ENCODE measurements at regions not wholly inside any gene's neighbourhood (a gene's known extent, or its start where the extent isn't known, plus 50 kb on each side); places are given as distances from the start of the nearest gene placed in this dataset.

DNA sequence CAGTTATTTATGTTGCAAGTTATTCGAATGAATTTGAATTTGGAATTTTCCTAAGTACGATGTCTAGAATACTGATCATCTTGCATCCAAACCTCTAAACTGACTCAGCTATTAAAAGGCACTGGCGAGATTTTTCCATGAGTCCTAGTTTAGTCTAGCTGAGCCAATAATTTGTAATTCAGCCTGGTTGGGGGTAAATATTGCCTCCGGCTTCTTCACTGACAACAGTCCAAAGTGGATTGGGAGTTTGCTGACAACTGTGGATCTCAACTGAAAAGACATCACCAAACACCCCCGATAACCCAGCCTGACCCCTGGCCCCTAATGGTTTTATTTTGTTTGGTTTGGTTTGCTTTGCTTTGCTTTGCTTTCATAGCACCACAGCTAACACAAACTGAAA lies 189.8 kb upstream of the DAPK1 start:
- intact Hi-C loops (cut with DNase I) = no loop called here
- DNase-seq = no peak

DNA sequence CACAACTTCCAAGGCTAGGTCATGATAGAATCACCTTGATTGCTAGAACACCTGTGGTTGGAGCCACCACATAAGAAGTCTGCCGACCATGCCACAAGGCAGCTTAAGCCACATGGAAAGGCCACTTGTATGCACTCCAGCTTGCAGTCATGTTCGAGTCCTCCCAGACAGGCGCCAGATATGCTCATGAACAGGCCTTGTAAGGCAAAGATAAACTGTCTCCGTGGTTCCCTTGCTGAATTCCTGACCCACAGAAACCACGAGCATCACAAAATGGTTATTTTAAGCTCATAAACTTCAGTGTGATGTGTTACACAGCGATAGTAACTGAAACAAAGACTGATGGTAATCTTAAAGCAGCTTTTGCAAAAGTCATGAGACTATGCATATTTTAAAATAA lies 188.4 kb upstream of the DAPK1 start:
- DNase-seq = no peak
- intact Hi-C loops (cut with DNase I) = no loop called here

DNA sequence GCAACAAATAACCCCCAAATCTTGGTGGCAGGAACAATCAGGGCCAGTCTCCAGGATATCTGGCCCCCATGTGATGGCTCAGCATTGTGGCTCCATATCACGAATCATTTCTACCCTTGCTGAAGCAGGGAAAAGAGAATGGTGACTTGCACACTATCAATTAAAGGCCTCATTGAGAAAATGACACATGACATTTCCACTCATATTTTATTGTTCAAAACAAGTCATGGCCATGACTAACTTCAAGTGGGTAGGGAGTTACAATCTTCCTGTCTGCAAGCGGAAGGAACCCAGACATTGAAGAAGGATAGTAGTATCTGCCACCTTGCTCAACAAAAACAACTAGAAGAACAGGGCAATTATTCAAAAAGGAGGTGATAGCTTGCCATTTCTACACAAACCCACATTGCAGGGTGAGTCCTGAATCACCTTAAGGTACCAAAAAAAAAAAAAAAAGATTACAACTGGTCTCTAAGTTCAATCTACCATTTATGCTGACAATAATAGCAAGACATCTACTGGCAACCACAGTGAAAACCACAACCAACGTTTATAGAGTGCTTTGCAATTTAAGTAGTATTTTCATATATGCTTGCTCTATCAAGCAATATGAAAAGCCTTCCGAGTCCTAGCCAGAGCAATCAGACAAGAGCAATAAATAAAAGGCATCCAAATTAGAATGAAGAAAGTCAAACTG lies 186.7 kb upstream of the DAPK1 start:
- intact Hi-C loops (cut with DNase I) = no loop called here
- DNase-seq = no peak

DNA sequence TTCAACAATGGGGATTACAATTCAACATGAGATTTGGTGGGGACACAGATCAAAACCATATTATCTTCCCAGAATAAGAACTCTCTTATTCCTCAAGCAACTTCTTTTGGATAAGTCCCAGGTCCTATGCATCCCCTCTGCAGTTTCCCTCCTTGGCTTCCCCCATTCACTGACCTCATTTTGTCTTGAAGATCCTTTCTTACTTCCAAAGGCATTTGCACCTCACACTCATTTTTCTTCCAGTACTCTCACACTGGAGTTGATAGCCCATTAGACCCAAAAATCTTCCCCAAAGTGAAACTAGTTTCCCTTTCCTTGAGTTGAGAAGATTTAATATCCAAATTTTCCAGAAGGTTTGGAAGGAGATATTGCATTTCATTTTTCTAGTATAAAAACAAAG lies 178.0 kb upstream of the DAPK1 start:
- DNase-seq = no peak
- intact Hi-C loops (cut with DNase I) = loop anchor here (5.0 kb wide), 2 partner anchors 212 to 372 kb away; partner anchors contain the start of gene GAS1

DNA sequence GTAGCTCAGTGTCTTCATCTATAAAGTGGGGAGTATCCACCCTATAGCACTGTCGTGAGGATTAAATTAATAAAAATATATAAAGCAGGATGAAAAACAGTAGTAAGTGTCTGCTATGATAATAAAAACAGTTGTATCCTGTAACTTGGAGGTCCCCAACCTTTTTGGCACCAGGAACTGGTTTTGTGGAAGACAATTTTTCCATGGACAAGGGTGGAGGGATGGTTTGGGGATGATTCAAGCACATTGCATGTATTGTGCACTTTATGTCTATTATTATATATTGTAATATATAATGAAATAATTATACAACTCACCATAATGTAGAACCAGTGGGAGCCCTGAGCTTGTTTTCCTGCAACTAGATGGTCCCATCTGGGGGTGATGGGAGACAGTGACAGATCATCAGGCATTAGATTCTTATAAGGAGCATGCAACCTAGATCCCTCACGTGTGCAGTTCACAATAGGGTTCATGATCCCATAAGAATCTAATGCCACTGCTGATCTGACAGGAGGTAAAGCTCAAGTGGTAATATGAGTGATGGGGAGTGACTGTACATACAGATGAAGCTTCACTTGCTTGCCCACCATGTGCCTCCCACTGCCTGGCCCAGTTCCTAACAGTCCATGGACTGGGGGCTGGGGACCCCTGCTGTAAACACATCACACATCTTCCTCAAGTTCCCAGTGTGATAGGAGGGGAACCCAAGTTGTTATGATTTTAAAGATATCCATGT lies 177.4 kb upstream of the DAPK1 start:
- intact Hi-C loops (cut with DNase I) = loop anchor here (5.0 kb wide), 2 partner anchors 213 to 373 kb away; partner anchors contain the start of gene GAS1
- DNase-seq = no peak

DNA sequence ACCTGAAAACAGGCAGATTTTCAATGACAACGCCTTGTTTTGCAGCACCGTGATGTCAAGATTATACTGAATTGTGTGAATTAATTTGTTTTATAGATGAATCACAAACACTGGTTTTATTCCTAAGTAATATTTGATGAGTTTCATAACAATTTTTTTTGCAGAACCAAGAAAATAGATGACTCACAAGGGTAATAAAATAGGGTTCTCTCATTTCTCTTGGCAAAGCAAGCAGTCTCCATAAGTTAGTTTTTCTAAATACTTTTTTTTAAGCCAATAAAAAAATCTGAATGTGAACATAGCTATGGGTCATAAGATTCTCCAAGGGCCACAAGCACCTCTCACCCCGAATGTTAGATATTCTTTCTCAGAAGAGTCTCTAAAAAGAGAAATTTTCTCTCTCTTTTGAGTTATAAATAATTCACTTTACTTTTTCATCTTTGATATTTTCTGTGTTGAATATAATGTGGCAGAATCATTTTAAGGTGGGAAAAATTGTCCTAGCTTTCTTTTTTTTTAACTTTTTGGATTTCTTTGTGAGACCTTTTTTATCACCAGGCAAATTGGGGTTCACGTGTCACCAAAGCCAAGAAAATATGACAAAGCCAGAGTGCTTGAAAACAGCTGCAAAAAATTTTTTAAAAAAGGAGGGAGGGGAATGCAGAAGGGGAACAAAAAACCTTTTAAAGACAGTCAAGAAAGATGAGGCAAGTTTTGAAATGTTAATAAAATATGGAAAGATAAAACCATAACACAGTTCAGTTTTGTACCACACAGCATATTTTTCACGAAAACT lies 174.6 kb upstream of the DAPK1 start:
- DNase-seq = no peak
- intact Hi-C loops (cut with DNase I) = loop anchor here (5.0 kb wide), 2 partner anchors 216 to 376 kb away; partner anchors contain the start of gene GAS1

DNA sequence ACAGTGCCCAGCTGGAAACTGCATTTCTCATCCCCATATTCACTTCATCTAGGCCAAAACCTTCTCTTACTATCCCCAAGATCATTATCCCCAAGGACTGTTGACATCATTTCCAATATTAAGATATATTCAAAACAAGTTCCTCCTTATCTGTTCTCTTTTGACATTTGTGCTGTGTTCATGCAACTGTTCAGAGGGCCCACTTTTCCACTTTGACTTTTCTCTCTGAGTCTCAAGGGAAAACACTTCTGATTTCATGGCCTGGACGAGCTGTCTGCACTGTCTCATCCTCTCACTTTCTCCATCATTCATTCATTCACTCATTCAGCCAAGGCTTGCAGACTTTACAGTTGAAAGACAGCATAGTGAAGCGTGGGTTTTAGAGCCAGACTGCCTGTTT lies 173.7 kb upstream of the DAPK1 start:
- no peak for DNase-seq
- intact Hi-C loops (cut with DNase I) = loop anchor here (1.0 to 5.0 kb wide), 4 partner anchors 217 to 909 kb away; partner anchors contain the start of gene GAS1

DNA sequence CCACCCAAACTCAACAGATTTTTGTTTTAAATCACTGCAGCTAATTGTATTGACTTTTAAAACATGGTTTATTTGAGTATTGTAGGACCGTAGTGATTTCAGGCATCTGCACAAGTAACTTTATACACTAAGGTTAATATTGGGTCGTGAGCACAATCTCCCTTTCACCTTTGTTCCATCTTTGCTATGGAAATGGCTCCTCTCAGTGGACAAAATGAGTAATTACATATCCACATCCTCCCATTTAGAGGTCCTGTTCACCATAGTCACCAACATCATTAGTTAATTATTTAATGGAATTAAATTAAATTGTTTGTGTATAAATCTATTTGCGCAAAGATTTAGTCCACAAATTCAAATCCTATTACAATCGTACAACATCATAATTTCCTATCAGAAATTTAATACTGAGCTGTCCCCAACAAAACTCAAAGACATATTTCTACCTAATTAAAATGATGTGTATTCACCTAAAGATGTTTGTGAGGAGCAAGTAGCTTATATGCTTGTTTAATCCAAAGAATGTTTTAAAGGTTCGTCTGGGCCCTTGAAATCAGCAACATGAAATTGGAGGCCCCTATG lies 173.0 kb upstream of the DAPK1 start:
- DNase-seq = no peak

DNA sequence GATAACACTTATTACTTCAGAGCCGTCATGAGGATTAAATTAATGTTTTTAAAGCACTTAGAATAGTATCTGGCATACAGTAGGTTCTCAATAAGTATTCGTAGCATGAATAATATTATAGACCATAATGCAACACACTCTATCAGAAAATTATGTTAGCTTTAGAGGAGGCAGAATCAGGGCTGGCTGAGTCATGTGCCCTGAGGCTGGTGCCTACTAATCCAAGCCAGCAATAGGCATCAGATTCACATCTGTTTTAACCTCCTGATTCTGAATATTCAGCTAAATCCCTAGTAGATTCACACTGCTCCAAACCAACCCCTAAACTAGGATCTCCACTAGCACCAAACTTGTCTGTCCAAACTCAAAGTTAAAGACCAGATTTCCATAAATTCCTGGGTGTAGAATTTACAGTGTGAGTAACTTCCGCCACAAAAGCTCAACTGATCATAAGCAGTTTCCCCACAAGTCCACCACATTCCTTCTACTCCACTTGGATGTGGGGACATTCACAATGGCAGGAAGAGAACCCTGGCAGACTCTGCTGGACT lies 170.0 kb upstream of the DAPK1 start:
- no peak for DNase-seq
- intact Hi-C loops (cut with DNase I) = no loop called here

More for the DNA sequence above, 173.0 kb upstream of the DAPK1 start:
- intact Hi-C loops (cut with DNase I) = loop anchor here (1.0 to 5.0 kb wide), 4 partner anchors 217 to 910 kb away; partner anchors contain the start of gene GAS1

DNA sequence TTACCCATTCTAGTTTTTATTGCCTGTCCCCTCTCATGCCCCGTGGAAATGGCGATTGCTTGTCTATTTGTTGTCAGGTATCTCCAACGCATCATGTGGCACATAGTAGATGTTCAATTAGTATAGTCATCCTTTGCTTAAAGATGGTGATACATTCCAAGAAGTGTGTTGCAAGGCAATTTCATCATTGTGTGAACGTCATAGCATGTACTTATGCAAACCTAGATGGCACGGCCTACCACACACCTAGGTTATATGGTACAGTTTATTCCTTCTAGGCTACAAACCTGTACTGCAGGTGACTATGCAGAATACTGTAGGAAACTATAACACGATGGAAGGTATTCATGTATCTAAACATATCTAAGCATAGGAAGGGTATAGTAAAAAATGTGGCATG lies 163.9 kb upstream of the DAPK1 start:
- no peak for DNase-seq
- intact Hi-C loops (cut with DNase I) = no loop called here

DNA sequence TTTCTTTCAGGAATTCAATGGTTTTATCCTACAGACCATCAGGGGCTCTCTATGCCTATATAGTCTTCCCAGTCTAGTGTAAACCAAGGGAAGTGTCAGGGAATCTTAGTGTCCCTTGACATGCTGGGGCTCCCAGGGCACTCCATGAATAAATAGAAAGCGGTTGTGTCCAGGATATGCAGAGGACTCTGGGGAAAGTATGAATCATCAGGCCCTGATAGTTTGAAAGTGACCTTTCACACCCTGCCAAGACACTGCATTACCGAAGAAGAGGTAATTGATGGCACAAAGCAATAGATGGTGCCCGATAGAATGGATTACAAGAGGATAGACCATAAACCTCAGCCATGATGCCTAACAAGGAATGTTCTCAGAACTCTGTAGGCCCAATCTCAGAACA lies 163.3 kb upstream of the DAPK1 start:
- intact Hi-C loops (cut with DNase I) = no loop called here
- DNase-seq = no peak

DNA sequence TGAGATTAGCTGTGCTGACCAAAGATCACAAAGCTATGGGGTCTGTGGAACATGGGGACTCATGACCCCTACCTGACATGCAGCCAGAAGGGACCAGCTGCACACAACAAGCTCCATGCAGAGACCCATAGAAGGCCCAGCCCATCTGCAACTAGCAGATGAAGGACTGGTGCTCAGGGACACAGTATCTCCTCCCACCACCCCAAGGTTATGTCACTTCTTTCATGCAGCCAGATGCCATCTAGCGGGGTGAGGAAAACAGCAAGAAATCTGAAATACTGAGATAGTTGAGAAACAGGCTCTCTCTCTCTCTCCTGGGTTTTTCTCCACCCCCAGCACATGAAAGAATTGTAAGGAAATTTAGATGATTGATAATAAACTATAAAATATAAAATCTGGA lies 161.3 kb upstream of the DAPK1 start:
- intact Hi-C loops (cut with DNase I) = loop anchor here (5.0 kb wide), 1 partner anchor 161 kb away; the partner anchor contains the start of gene DAPK1
- no peak for DNase-seq

DNA sequence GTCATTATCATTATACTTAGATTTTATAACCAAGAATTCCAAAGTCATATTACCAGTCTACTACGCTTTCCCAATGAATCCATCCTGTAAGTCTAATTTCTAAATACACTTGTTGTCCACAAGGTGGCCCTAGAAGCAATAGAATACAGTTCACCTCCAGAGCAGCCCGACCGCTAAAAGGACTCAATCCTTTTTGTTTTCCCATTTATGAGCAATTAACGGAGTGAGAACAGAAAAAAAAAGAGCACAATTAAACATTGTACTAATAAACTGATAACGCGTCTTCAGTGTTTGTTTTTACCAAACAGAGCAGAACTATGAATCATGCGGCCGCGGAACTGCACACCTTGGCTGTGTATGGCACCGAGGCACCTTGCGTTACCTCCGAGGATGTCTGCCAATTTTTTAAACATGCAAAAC lies 160.7 kb upstream of the DAPK1 start:
- intact Hi-C loops (cut with DNase I) = loop anchor here (1.0 to 5.0 kb wide), 2 partner anchors 160 to 326 kb away; partner anchors contain the start of gene DAPK1
- no peak for DNase-seq

DNA sequence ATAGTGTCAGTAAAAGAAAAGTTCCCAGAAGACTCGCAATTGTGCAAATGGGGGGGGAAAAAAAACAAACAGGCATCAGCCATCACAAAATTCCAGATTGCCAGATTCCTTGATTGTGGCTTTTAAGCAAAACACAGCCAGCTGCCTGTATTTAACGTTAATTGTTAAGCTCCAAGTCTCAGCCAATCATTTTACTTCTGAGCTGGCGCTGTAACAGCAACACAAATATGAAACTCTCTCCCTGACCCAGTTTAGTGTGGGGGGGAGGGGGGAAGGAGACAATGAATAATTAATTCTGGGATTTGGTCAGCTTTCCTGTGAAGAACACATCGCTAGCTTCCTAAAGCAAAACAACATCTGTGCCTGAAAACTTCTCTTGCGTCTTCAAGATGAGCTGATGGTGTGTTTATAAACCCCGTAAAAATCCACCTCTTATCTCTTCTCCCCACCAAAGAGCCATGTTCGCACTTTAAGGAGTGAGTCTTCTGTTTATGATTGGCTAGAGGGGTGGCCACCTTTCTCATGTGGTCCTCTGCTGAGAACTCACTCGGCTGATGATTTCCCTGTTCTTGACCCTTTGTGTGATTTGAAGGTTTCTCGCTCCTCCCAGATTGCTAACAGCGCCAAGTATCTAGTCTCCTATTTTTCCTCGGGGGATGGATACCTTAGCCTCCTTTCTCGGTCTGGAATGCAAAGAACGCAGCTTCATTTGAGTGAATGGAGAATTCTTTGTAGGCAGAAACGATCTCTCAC lies 160.2 kb upstream of the DAPK1 start:
- intact Hi-C loops (cut with DNase I) = loop anchor here (1.0 to 5.0 kb wide), 2 partner anchors 160 to 326 kb away; partner anchors contain the start of gene DAPK1
- DNase-seq = no peak

DNA sequence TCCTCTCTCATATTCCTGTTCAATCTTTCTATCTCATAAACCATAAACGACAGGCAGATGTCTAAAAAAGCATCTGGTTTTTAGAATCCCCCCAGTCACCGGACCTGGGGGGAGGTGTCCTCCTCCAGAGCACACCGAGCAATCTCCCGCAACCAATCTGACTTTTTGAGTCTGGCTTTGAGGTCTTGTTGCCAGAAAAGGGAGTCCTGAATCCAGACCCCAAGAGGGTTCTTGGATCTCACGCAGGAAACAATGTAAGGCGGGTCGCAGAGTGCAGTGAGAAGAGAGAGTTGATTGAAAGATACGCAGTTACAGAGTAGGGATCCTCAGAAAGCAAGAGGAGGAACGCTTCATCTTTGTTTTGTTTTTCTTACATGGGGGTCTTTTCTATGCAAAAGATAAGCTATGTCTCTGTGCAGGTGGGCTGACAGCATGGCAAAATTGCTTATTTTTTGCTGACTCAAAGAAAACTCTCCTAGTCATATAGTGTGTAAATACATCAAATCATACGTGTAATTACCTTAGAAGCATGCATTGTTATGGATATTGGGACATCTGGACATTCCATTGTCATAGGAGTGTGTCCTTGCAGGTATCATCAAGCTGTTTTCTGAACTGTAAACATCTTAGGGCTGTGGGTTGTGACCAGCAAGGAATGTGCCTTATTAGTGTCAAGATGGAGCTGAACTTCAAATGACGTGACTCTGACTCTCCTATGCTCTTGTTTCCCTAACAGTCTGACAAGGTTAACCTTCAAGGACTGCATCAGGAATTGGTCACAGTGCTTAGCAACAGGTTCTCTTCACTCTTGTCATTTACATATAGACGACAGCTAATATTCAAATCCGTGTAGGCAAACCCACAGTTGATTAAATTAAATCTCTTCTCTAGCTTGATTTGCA lies 159.3 kb upstream of the DAPK1 start:
- intact Hi-C loops (cut with DNase I) = loop anchor here (5.0 kb wide), 1 partner anchor 159 kb away; the partner anchor contains the start of gene DAPK1
- DNase-seq = no peak

DNA sequence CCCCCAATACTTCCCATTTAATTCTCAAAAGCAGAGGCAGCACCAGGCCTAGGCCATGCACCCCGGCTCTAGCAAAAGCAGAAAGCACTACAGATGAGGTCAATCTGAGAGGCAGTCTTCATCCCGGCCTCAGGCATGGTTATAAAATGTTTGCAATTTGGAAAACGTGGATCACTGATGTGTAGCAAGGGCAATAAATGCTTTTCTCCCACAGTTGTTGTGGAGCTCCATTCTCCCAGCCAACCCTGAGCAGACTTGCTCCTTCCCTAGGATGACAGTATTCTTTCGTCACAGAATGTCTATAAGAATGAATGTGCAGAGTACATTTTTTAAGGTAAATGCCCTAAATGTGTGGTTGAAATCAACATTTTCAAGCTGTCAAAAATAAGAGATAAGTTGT lies 157.3 kb upstream of the DAPK1 start:
- DNase-seq = no peak
- intact Hi-C loops (cut with DNase I) = no loop called here

DNA sequence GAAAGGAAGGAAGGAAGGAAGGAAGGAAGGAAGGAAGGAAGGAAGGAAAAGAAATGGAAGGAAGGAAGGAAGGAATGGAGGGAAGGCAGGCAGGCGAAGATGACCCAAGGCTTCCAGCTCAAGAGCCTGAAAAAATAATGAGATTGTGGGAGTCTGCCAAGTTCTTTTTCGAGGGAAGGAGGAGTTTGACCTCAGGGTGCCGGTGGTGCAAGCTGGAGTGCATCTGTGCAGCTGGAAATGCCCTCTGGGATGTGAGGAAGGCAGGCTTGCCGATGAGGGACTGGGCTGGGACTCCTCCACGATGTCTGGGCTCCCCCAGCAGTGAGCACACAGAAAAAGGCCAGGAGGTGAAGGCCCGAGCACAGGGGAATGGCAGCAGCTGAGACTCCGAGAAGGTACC lies 154.9 kb upstream of the DAPK1 start:
- no peak for DNase-seq
- intact Hi-C loops (cut with DNase I) = no loop called here

DNA sequence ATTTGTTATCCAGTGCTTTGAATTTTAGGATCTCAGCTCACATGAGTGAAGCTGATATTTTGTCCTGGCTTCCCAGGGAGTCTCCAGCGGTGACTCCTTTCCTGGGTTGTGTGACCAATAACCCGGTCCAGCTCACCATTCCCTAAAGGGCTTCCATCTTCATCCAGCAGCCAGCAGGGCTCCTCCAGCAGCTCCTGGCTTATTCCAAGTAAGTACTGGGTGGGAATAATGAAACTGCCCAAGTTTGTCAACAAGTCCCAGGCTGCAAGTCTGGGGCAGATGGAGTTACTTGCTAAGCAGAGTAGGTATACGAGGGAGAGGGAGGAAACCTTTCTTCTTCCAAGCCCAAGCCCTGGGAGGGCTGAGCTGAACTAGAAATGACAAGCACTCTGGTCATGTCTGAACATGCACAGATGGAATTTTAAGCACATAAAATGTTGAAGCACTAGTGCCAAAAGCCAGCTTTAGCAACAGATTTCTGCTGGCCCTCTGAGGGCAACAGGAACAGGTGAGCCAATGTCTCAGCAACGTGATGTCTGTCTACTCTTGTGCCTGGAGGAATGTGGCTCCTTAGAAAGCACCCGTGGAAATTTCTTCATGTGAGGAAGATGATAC lies 153.7 kb upstream of the DAPK1 start:
- DNase-seq = no peak
- intact Hi-C loops (cut with DNase I) = no loop called here
